ENCODE measurements at regions not wholly inside any gene's neighbourhood (a gene's known extent, or its start where the extent isn't known, plus 50 kb on each side); places are given as distances from the start of the nearest gene placed in this dataset.

GRCh38 chr11:135046556-135046955, 634.5 kb upstream of the B3GAT1 start:
- TF ChIP-seq CTCF (IDR thresholded peaks at IDR 0.05) (no peak), EZH2 (IDR thresholded peaks at IDR 0.05; ENCODE audit: borderline replicate concordance, insufficient read depth, low read depth, low read length, poor library complexity, severe bottlenecking) (no peak)
